ENCODE measurements at regions not wholly inside any gene's neighbourhood (a gene's known extent, or its start where the extent isn't known, plus 50 kb on each side); places are given as distances from the start of the nearest gene placed in this dataset.

DNA sequence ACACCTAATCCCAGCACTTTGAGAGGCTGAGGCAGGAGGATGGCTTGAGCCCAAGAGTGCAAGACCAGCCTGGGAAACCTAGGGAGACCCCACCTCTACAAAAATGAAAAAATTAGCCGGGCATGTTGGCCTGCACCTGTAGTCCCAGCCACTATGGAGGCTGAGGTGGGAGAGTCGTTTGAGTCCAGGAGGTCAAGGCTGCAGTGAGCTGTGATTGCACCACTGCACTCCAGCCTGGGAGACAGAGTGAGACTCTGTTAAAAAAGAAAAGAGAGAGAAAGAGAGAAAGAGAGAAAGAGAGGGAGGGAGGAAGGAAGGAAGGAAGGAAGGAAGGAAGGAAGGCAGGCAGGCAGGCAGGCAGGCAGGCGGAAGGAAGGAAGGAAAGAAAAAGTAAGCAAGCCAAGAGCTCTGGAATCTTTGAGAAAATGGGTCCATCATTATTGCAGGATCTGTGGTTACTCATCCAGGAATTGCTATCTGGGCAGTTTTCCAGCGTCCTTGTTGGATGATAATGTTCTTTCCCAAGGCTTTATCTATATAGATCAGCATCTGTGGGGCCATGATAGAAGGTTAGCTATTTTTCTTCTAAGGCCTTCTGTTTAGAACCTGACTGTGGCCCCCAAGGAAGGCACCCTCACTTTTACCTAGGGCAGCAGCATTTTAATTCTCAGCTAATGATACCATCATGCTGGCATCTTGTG, 533.2 kb upstream of the CDH5 start:
- Histone ChIP-seq H3K27me3 (no peaks in the 10 kb centered on the region), H3K27ac (peak overlapping the region; percentile 16), H3K36me3 (replicated peaks; ENCODE audit: insufficient read depth, low read depth) (no peaks in the 10 kb centered on the region), H2AFZ (no peak overlapping the region), H4K20me1 (ENCODE audit: insufficient read depth, poor library complexity, severe bottlenecking) (no peaks in the 10 kb centered on the region), H3K4me2 (no peak overlapping the region), H3K9me3 (ENCODE audit: low read depth) (no peaks in the 10 kb centered on the region), H3K79me2 (no peaks in the 10 kb centered on the region), H3K4me1 (ENCODE audit: insufficient read depth) (peaks cover 8% of the 10 kb centered on the region), H3K4me3 (no peak overlapping the region), H3K9me2 (replicated peaks; ENCODE audit: insufficient read depth) (no peaks in the 10 kb centered on the region)
- peak; percentile 56 for DNase-seq (ENCODE audit: low spot score)
- 71% methylated on average over 4 of the region's 4 CpGs for WGBS (ENCODE audit: low lambda C conversion rate, missing lambda C conversion rate)
- TF ChIP-seq, protein P1, sequence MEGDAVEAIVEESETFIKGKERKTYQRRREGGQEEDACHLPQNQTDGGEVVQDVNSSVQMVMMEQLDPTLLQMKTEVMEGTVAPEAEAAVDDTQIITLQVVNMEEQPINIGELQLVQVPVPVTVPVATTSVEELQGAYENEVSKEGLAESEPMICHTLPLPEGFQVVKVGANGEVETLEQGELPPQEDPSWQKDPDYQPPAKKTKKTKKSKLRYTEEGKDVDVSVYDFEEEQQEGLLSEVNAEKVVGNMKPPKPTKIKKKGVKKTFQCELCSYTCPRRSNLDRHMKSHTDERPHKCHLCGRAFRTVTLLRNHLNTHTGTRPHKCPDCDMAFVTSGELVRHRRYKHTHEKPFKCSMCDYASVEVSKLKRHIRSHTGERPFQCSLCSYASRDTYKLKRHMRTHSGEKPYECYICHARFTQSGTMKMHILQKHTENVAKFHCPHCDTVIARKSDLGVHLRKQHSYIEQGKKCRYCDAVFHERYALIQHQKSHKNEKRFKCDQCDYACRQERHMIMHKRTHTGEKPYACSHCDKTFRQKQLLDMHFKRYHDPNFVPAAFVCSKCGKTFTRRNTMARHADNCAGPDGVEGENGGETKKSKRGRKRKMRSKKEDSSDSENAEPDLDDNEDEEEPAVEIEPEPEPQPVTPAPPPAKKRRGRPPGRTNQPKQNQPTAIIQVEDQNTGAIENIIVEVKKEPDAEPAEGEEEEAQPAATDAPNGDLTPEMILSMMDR (IDR thresholded peaks at IDR 0.05; ENCODE audit: poor library complexity): no peak
- TF ChIP-seq EZH2phosphoT487 (IDR thresholded peaks at IDR 0.05; ENCODE audit: low read depth, severe bottlenecking, unreplicated experiment): no peak
- TF ChIP-seq EZH2 (IDR thresholded peaks at IDR 0.05; ENCODE audit: borderline replicate concordance): no peak

DNA sequence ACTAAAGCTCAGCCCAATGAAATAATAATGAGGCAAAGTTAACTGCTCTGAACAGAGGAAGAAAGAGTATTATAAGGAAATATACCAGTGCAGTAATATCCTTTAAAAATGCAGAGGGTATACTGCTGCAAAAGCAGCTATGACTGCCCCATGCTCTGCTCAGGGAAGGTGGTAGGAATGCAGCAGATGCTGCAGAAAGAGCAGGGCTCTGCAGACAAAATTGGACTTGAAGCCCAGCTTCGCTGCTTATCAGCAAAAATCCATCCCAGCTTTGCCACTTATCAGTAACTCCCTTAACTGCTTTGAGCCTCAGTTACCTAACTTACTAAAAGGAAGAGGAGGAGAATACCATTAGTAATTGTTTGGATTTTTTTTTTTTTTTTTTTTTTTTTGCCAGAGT, 533.8 kb upstream of the CDH5 start:
- no peaks in the 10 kb centered on the region for H3K36me3 ChIP-seq (replicated peaks; ENCODE audit: insufficient read depth, low read depth)
- no peak for DNase-seq (ENCODE audit: low spot score)
- no peaks in the 10 kb centered on the region for H3K9me3 ChIP-seq (ENCODE audit: low read depth)
- H4K20me1 ChIP-seq (ENCODE audit: insufficient read depth, poor library complexity, severe bottlenecking): no peaks in the 10 kb centered on the region
- no peaks in the 10 kb centered on the region for H3K79me2 ChIP-seq
- H3K4me1 ChIP-seq (ENCODE audit: insufficient read depth): peaks cover 8% of the 10 kb centered on the region
- H3K4me2 ChIP-seq: no peak overlapping the region
- no peak overlapping the region for H2AFZ ChIP-seq
- H3K4me3 ChIP-seq: no peak overlapping the region
- TF ChIP-seq EZH2phosphoT487 (IDR thresholded peaks at IDR 0.05; ENCODE audit: low read depth, severe bottlenecking, unreplicated experiment): no peak
- TF ChIP-seq, protein P1 (IDR thresholded peaks at IDR 0.05; ENCODE audit: poor library complexity): no peak
- TF ChIP-seq EZH2 (IDR thresholded peaks at IDR 0.05; ENCODE audit: borderline replicate concordance): no peak
- no peaks in the 10 kb centered on the region for H3K9me2 ChIP-seq (replicated peaks; ENCODE audit: insufficient read depth)
- H3K27me3 ChIP-seq: no peaks in the 10 kb centered on the region
- 53% methylated on average over 1 of the region's 1 CpG for WGBS (ENCODE audit: low lambda C conversion rate, missing lambda C conversion rate)
- no peak overlapping the region for H3K27ac ChIP-seq

DNA sequence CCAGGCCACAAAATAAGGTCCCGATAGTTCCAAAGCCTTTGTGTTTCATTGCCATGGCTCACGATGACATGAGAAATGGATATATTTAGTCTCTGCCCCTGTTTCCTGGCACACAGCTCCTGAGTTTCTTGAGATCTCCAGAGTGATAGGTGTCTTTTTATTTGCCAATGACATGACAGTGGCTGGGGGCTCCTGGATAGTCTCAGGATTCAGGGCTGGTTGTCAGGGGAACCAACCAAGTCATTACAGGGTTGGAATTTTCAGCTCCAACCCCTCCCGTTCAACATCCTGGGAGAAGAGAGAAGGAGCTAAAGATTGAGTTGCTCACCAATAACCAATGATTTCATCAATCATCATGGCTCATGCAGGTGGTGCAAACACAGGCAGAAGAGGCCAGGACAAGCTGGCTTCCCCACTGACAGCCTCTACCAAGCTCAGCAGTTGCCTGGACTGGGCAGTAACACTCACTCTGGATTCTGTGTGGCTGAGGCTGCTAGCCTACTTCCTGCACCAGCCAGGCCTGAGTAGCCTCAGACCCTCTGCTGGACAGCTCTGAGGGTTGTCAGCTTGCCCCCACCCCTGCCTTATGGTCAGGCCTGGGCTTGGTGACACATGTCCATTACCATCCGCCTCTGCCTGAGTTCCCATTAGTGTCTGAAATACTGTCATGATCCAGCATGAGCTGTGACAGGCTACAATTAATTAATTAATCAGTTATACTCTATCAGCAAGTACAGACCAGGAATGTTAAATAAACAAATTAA, 534.4 kb upstream of the CDH5 start:
- no peaks in the 10 kb centered on the region for H3K79me2 ChIP-seq
- H3K4me3 ChIP-seq: no peak overlapping the region
- no peaks in the 10 kb centered on the region for H4K20me1 ChIP-seq (ENCODE audit: insufficient read depth, poor library complexity, severe bottlenecking)
- H3K9me3 ChIP-seq (ENCODE audit: low read depth): no peaks in the 10 kb centered on the region
- no peaks in the 10 kb centered on the region for H3K36me3 ChIP-seq (replicated peaks; ENCODE audit: insufficient read depth, low read depth)
- no peaks in the 10 kb centered on the region for H3K27me3 ChIP-seq
- DNase-seq (ENCODE audit: low spot score): no peak
- TF ChIP-seq EZH2 (IDR thresholded peaks at IDR 0.05; ENCODE audit: borderline replicate concordance): no peak
- TF ChIP-seq, protein P1 (IDR thresholded peaks at IDR 0.05; ENCODE audit: poor library complexity): no peak
- TF ChIP-seq EZH2phosphoT487 (IDR thresholded peaks at IDR 0.05; ENCODE audit: low read depth, severe bottlenecking, unreplicated experiment): no peak
- WGBS (ENCODE audit: low lambda C conversion rate, missing lambda C conversion rate): 80% methylated on average over 4 of the region's 4 CpGs
- no peak overlapping the region for H3K27ac ChIP-seq
- H3K4me1 ChIP-seq (ENCODE audit: insufficient read depth): peaks cover 8% of the 10 kb centered on the region
- H3K4me2 ChIP-seq: no peak overlapping the region
- H3K9me2 ChIP-seq (replicated peaks; ENCODE audit: insufficient read depth): no peaks in the 10 kb centered on the region
- H2AFZ ChIP-seq: no peak overlapping the region
